ENCODE measurements at regions not wholly inside any gene's neighbourhood (a gene's known extent, or its start where the extent isn't known, plus 50 kb on each side); places are given as distances from the start of the nearest gene placed in this dataset.

- no peaks in the 10 kb centered on the region for H4K20me1 ChIP-seq (ENCODE audit: control insufficient read depth, extremely low read depth, insufficient read depth, low read length)
- H3K9ac ChIP-seq (ENCODE audit: insufficient read depth, low read length): no peak overlapping the region
- H3K27me3 ChIP-seq (ENCODE audit: control insufficient read depth, insufficient read depth, low read length): no peaks in the 10 kb centered on the region
- H3K4me1 ChIP-seq (ENCODE audit: control insufficient read depth, extremely low read depth, insufficient read depth, low read length): no peaks in the 10 kb centered on the region
- TF ChIP-seq, protein P1, sequence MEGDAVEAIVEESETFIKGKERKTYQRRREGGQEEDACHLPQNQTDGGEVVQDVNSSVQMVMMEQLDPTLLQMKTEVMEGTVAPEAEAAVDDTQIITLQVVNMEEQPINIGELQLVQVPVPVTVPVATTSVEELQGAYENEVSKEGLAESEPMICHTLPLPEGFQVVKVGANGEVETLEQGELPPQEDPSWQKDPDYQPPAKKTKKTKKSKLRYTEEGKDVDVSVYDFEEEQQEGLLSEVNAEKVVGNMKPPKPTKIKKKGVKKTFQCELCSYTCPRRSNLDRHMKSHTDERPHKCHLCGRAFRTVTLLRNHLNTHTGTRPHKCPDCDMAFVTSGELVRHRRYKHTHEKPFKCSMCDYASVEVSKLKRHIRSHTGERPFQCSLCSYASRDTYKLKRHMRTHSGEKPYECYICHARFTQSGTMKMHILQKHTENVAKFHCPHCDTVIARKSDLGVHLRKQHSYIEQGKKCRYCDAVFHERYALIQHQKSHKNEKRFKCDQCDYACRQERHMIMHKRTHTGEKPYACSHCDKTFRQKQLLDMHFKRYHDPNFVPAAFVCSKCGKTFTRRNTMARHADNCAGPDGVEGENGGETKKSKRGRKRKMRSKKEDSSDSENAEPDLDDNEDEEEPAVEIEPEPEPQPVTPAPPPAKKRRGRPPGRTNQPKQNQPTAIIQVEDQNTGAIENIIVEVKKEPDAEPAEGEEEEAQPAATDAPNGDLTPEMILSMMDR (conservative IDR thresholded peaks at IDR 0.05 in 1 of 2, IDR thresholded peaks at IDR 0.05 in 1 of 2; ENCODE audit: low read depth in 1 of 2, low read length in 2 of 2): no peak
- no peak for TF ChIP-seq EZH2 (IDR thresholded peaks at IDR 0.05; ENCODE audit: low read length, missing control alignments)
- no peak overlapping the region for H3K4me2 ChIP-seq (ENCODE audit: extremely low read depth, insufficient read depth, low read length)
- H2AFZ ChIP-seq (ENCODE audit: low read length): no peak overlapping the region
- H3K4me3 ChIP-seq (replicated peaks in 1 of 4; ENCODE audit: control extremely low read depth in 1 of 4, insufficient read depth in 1 of 4, low read depth in 3 of 4, low read length in 4 of 4): no peak overlapping the region
- no peaks in the 10 kb centered on the region for H3K9me3 ChIP-seq (ENCODE audit: control insufficient read depth, insufficient read depth, low read depth, low read length)
- DNase-seq (ENCODE audit: low read depth in 2 of 2): no peak
- no peaks in the 10 kb centered on the region for H3K36me3 ChIP-seq (ENCODE audit: control insufficient read depth, insufficient read depth, low read length)
- H3K79me2 ChIP-seq (ENCODE audit: control insufficient read depth, insufficient read depth, low read length): no peaks in the 10 kb centered on the region
- H3K27ac ChIP-seq (ENCODE audit: insufficient read depth, low read length): no peak overlapping the region
These were observed 171.7 kb upstream of the MAN1A1 start for GRCh38 chr6:119521251-119521650.

GRCh38 chr6:119517428-119517827, 167.9 kb upstream of the MAN1A1 start:
- Histone ChIP-seq H3K4me3 (replicated peaks in 1 of 4; ENCODE audit: control extremely low read depth in 1 of 4, insufficient read depth in 1 of 4, low read depth in 3 of 4, low read length in 4 of 4) (no peak overlapping the region), H3K36me3 (ENCODE audit: control insufficient read depth, insufficient read depth, low read length) (no peaks in the 10 kb centered on the region), H2AFZ (ENCODE audit: low read length) (no peak overlapping the region), H4K20me1 (ENCODE audit: control insufficient read depth, extremely low read depth, insufficient read depth, low read length) (no peaks in the 10 kb centered on the region), H3K9me3 (ENCODE audit: control insufficient read depth, insufficient read depth, low read depth, low read length) (no peaks in the 10 kb centered on the region), H3K79me2 (ENCODE audit: control insufficient read depth, insufficient read depth, low read length) (no peaks in the 10 kb centered on the region), H3K4me2 (ENCODE audit: extremely low read depth, insufficient read depth, low read length) (no peak overlapping the region), H3K9ac (ENCODE audit: insufficient read depth, low read length) (no peak overlapping the region), H3K4me1 (ENCODE audit: control insufficient read depth, extremely low read depth, insufficient read depth, low read length) (no peaks in the 10 kb centered on the region), H3K27ac (ENCODE audit: insufficient read depth, low read length) (no peak overlapping the region), H3K27me3 (ENCODE audit: control insufficient read depth, insufficient read depth, low read length) (no peaks in the 10 kb centered on the region)
- DNase-seq (ENCODE audit: low read depth in 2 of 2): no peak
- no peak for TF ChIP-seq EZH2 (IDR thresholded peaks at IDR 0.05; ENCODE audit: low read length, missing control alignments)
- TF ChIP-seq, protein P1 (conservative IDR thresholded peaks at IDR 0.05 in 1 of 2, IDR thresholded peaks at IDR 0.05 in 1 of 2; ENCODE audit: low read depth in 1 of 2, low read length in 2 of 2): no peak

DNA sequence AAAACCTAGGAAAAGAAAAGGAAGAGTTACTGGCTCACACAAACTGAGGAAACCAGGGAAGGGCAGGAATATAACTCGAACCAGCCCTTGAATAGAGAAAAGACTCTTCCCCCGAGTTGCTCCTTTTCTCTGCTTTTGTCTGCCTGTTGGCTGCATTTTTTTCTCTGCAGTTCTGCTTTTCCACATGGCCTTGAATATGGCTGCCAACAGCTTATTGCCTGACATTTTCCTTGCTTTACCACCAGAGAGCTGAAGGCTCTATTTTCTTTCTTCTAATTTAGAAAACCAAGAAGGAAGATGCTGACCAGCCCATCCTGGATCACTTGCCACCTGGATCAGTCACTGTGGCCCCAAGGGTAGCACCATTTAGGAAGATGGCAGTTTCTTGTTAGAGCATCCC, 164.8 kb upstream of the MAN1A1 start:
- Histone ChIP-seq H3K9ac (ENCODE audit: insufficient read depth, low read length) (no peak overlapping the region), H3K4me3 (replicated peaks in 1 of 4; ENCODE audit: control extremely low read depth in 1 of 4, insufficient read depth in 1 of 4, low read depth in 3 of 4, low read length in 4 of 4) (no peak overlapping the region), H4K20me1 (ENCODE audit: control insufficient read depth, extremely low read depth, insufficient read depth, low read length) (no peaks in the 10 kb centered on the region), H3K4me2 (ENCODE audit: extremely low read depth, insufficient read depth, low read length) (no peak overlapping the region), H3K36me3 (ENCODE audit: control insufficient read depth, insufficient read depth, low read length) (no peaks in the 10 kb centered on the region), H3K27ac (ENCODE audit: insufficient read depth, low read length) (no peak overlapping the region), H3K9me3 (ENCODE audit: control insufficient read depth, insufficient read depth, low read depth, low read length) (no peaks in the 10 kb centered on the region), H3K4me1 (ENCODE audit: control insufficient read depth, extremely low read depth, insufficient read depth, low read length) (no peaks in the 10 kb centered on the region), H3K27me3 (ENCODE audit: control insufficient read depth, insufficient read depth, low read length) (no peaks in the 10 kb centered on the region), H2AFZ (ENCODE audit: low read length) (no peak overlapping the region), H3K79me2 (ENCODE audit: control insufficient read depth, insufficient read depth, low read length) (no peaks in the 10 kb centered on the region)
- TF ChIP-seq EZH2 (IDR thresholded peaks at IDR 0.05; ENCODE audit: low read length, missing control alignments): no peak
- TF ChIP-seq, protein P1 (conservative IDR thresholded peaks at IDR 0.05 in 1 of 2, IDR thresholded peaks at IDR 0.05 in 1 of 2; ENCODE audit: low read depth in 1 of 2, low read length in 2 of 2): no peak
- DNase-seq (ENCODE audit: low read depth in 2 of 2): no peak
